Choroid plexus epithelial cell (primary cell): ENCODE measurements at regions not wholly inside any gene's neighbourhood (a gene's known extent, or its start where the extent isn't known, plus 50 kb on each side); places are given as distances from the start of the nearest gene placed in this dataset.

Source experiments
- DNase-seq: peaks from one replicate; pipeline ENCODE4 v3.0.0-alpha.2; 2010; ENCODE audit warnings: low read depth
- H3K4me3 ChIP-seq: 2 replicates; pipeline ENCODE4 v1.5.1; 2011; ENCODE audit warnings: low read depth, mild to moderate bottlenecking, control low read depth, low read length, moderate library complexity
- CTCF ChIP-seq: conservative IDR thresholded peaks from 2 replicates; pipeline ENCODE4 v1.5.1; 2011; ENCODE audit warnings: low read depth, mild to moderate bottlenecking, control low read depth, inconsistent platforms, low read length, moderate library complexity

DNA sequence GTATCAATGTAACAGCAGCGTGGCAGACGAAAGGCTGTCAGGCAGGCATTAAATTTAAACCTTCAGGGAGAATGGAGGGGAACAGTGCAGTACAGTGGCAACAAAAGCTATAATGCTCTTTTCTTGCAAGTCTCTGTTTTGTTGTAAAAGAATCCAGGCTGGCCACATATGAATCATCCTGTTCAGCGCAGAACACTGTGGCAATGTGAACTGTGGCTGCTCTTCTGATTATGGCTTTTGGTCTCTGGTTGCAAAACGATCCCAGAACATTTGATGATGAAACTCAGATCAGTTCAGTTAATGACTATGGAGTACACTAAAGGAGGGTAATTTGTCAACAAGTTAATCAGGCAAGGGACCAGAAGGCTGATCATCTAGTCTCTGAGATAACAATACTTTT, 219.7 kb upstream of the SGO1 start:
- no peak overlapping the region for H3K4me3 ChIP-seq
- DNase-seq: peak; percentile 75
- TF ChIP-seq CTCF: no peak

DNA sequence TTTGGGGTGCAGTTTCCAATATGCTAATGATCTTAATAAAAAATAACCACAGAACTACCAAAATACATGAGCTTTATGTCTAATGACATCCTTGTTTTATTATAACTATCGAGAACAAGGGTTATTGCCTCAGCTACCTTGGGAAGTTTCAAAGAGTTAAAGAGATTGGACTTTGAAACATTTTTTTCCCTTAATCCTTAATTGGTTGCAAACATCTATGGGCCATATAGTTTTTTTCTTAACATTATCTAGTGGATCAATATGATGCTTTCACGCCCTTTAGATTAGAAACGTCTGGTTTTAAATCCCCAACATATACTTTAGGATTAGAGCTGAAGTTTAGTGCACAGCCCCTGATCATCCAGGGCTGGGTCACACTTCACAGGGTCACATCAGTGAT, 219.2 kb upstream of the SGO1 start:
- no peak for TF ChIP-seq CTCF
- no peak for DNase-seq

GRCh38 chr3:20404741-20405100, 218.7 kb upstream of the SGO1 start:
- DNase-seq: no peak
- no peak for TF ChIP-seq CTCF
- no peak overlapping the region for H3K4me3 ChIP-seq

More for the DNA sequence above, 219.2 kb upstream of the SGO1 start:
- no peak overlapping the region for H3K4me3 ChIP-seq

- TF ChIP-seq CTCF: no peak
- H3K4me3 ChIP-seq: no peak overlapping the region
- DNase-seq: no peak
Measured at GRCh38 chr3:20403986-20404740, 218.2 kb upstream of the SGO1 start.

DNA sequence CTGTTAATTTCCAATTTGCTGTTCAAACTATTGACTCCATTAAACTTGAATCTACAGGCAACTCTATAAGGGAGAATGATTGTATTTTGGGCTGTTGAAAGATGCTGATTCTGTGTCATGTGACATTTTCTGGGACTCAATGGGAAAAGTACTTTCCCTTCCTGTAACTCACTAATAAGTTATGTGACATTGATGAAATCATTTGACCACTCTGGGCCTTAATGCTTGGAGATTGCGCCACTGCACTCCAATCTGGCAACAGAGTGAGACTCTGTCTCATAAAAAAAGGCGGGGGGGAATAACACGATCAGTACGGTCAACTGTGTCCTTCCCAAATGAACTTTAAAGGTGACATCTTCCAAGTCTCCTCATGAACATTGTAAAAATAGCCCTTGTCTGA, 215.2 kb upstream of the SGO1 start:
- DNase-seq: peak; percentile 35
- no peak overlapping the region for H3K4me3 ChIP-seq
- no peak for TF ChIP-seq CTCF

GRCh38 chr3:20400686-20401085, 214.7 kb upstream of the SGO1 start:
- TF ChIP-seq CTCF: no peak
- no peak for DNase-seq
- no peak overlapping the region for H3K4me3 ChIP-seq

GRCh38 chr3:20400281-20400680, 214.3 kb upstream of the SGO1 start:
- no peak for TF ChIP-seq CTCF

More at GRCh38 chr3:20400281-20400680, 214.3 kb upstream of the SGO1 start:
- H3K4me3 ChIP-seq: no peak overlapping the region
- no peak for DNase-seq
